Dermis blood vessel endothelial cell (primary cell): ENCODE measurements at regions not wholly inside any gene's neighbourhood (a gene's known extent, or its start where the extent isn't known, plus 50 kb on each side); places are given as distances from the start of the nearest gene placed in this dataset.

Experiments
- DNase-seq: peaks from one replicate; pipeline ENCODE4 v3.0.0; 2010

- no peak for DNase-seq
These were observed 308.3 kb downstream of the SOX9 start for GRCh38 chr17:72429066-72429638.

- peak; percentile 26 for DNase-seq
These were observed 310.0 kb downstream of the SOX9 start for GRCh38 chr17:72430611-72431432.

- no peak for DNase-seq
These were observed 311.4 kb downstream of the SOX9 start for GRCh38 chr17:72432143-72432621.

- no peak for DNase-seq
These were observed 312.1 kb downstream of the SOX9 start for GRCh38 chr17:72432881-72433280.

GRCh38 chr17:72433797-72434196 lies 313.0 kb downstream of the SOX9 start:
- DNase-seq, result no peak

GRCh38 chr17:72434581-72434980 lies 313.8 kb downstream of the SOX9 start:
- no peak for DNase-seq

GRCh38 chr17:72434991-72435618 lies 314.3 kb downstream of the SOX9 start:
- no peak for DNase-seq

- DNase-seq, result no peak
These were observed 318.0 kb downstream of the SOX9 start for GRCh38 chr17:72438783-72439182.

- DNase-seq, result no peak
These were observed 319.2 kb downstream of the SOX9 start for GRCh38 chr17:72439893-72440502.

GRCh38 chr17:72440961-72441360 lies 320.1 kb downstream of the SOX9 start:
- no peak for DNase-seq

GRCh38 chr17:72441909-72442308 lies 321.1 kb downstream of the SOX9 start:
- no peak for DNase-seq

- no peak for DNase-seq
These were observed 323.8 kb downstream of the SOX9 start for GRCh38 chr17:72444517-72445054.

GRCh38 chr17:72445055-72445991 lies 324.5 kb downstream of the SOX9 start:
- no peak for DNase-seq

GRCh38 chr17:72446118-72446517 lies 325.3 kb downstream of the SOX9 start:
- no peak for DNase-seq

- DNase-seq, result no peak
These were observed 325.9 kb downstream of the SOX9 start for GRCh38 chr17:72446525-72447250.

GRCh38 chr17:72447251-72447640 lies 326.4 kb downstream of the SOX9 start:
- DNase-seq, result no peak

- no peak for DNase-seq
These were observed 327.2 kb downstream of the SOX9 start for GRCh38 chr17:72448019-72448418.

- no peak for DNase-seq
These were observed 331.7 kb downstream of the SOX9 start for GRCh38 chr17:72452286-72453173.

- DNase-seq, result no peak
These were observed 333.5 kb downstream of the SOX9 start for GRCh38 chr17:72454342-72454741.

GRCh38 chr17:72455562-72455961 lies 334.7 kb downstream of the SOX9 start:
- DNase-seq, result no peak
